GM23338 (cell line): ENCODE measurements at regions not wholly inside any gene's neighbourhood (a gene's known extent, or its start where the extent isn't known, plus 50 kb on each side); places are given as distances from the start of the nearest gene placed in this dataset.

Experiments used
- ATAC-seq: fragments of 200-7000 bp; cut with Tn5 transposase; 3 replicates; pipeline ENCODE4 v1.9.1; 2020
- DNase-seq: peaks from one replicate; pipeline ENCODE4 v3.0.0-alpha.2; 2015; ENCODE audit warnings: low spot score
- H2AFZ ChIP-seq: fragments of 200-600 bp; sonication (generic); 2 replicates; pipeline ENCODE4 v1.8.0; 2016; ENCODE audit warnings: antibody characterized with exemption, mild to moderate bottlenecking, moderate library complexity
- H3F3A ChIP-seq: fragments of 200-600 bp; sonication (generic); replicated peaks from 2 replicates; pipeline ENCODE4 v1.8.0; 2017; ENCODE audit warnings: antibody characterized with exemption, mixed run types, low read depth
- H3K27ac ChIP-seq: fragments of 200-600 bp; sonication (generic); 2 replicates; pipeline ENCODE4 v1.6.1; 2016; ENCODE audit warnings: low read depth
- H3K27me3 ChIP-seq: fragments of 200-600 bp; sonication (generic); 2 replicates; pipeline ENCODE4 v1.8.0; 2016; ENCODE audit warnings: mild to moderate bottlenecking, mixed run types, moderate library complexity; ENCODE audit not compliant: insufficient read depth
- H3K36me3 ChIP-seq: fragments of 200-600 bp; sonication (generic); 2 replicates; pipeline ENCODE4 v1.8.0; 2016; ENCODE audit warnings: mild to moderate bottlenecking; ENCODE audit not compliant: insufficient read depth
- H3K4me1 ChIP-seq: fragments of 200-600 bp; sonication (generic); 2 replicates; pipeline ENCODE4 v1.8.0; 2016; ENCODE audit warnings: mild to moderate bottlenecking, moderate library complexity; ENCODE audit not compliant: insufficient read depth
- H3K4me2 ChIP-seq: fragments of 200-600 bp; sonication (generic); 2 replicates; pipeline ENCODE4 v1.7.1; 2017; ENCODE audit warnings: mixed run types
- H3K4me3 ChIP-seq: fragments of 200-600 bp; sonication (generic); 2 replicates; pipeline ENCODE4 v1.6.1; 2016; ENCODE audit warnings: mixed run types
- H3K79me2 ChIP-seq: fragments of 200-600 bp; sonication (generic); replicated peaks from 2 replicates; pipeline ENCODE4 v1.8.0; 2017; ENCODE audit warnings: mild to moderate bottlenecking; ENCODE audit not compliant: insufficient read depth
- H3K9me2 ChIP-seq: fragments of 200-600 bp; sonication (generic); 2 replicates; pipeline ENCODE4 v1.8.0; 2017; ENCODE audit not compliant: insufficient read depth
- H4K20me1 ChIP-seq: fragments of 200-600 bp; sonication (generic); replicated peaks from 2 replicates; pipeline ENCODE4 v1.8.0; 2017; ENCODE audit warnings: mild to moderate bottlenecking; ENCODE audit not compliant: insufficient read depth
- H3K27ac Mint-ChIP-seq: 2 replicates; pipeline ENCODE4 v1.8.0; 2020; ENCODE audit warnings: inconsistent platforms, mild to moderate bottlenecking, moderate library complexity, mixed read lengths
- H3K27me3 Mint-ChIP-seq: 3 replicates; pipeline ENCODE4 v1.8.0; 2022; ENCODE audit warnings: low read depth, mild to moderate bottlenecking, moderate library complexity, mixed read lengths, inconsistent platforms; ENCODE audit not compliant: insufficient read depth, poor library complexity
- H3K36me3 Mint-ChIP-seq: 3 replicates; pipeline ENCODE4 v1.8.0; 2021; ENCODE audit warnings: low read depth, mild to moderate bottlenecking, inconsistent platforms, moderate library complexity, mixed read lengths
- H3K4me1 Mint-ChIP-seq: 3 replicates; pipeline ENCODE4 v1.8.0; 2020; ENCODE audit warnings: mild to moderate bottlenecking, inconsistent platforms, mixed read lengths
- H3K4me3 Mint-ChIP-seq: 3 replicates; pipeline ENCODE4 v1.8.0; 2021; ENCODE audit warnings: moderate library complexity, mild to moderate bottlenecking, inconsistent platforms, mixed read lengths
- H3K9me3 Mint-ChIP-seq: 3 replicates; pipeline ENCODE4 v1.8.0; 2020; ENCODE audit warnings: moderate library complexity, mild to moderate bottlenecking, inconsistent platforms, mixed read lengths
- CREB1 ChIP-seq: fragments of 250-450 bp; sonication (Bioruptor Pico); IDR thresholded peaks from 2 replicates; pipeline ENCODE4 v1.5.0; 2020; ENCODE audit warnings: low read depth, mild to moderate bottlenecking, moderate library complexity
- EZH2 ChIP-seq: fragments of 200-600 bp; sonication (generic); IDR thresholded peaks from one replicate; pipeline ENCODE4 v1.8.0; 2017; ENCODE audit warnings: antibody characterized with exemption, mild to moderate bottlenecking, low read depth; ENCODE audit not compliant: unreplicated experiment
- POLR2AphosphoS5 ChIP-seq: IDR thresholded peaks from 2 replicates; pipeline ENCODE4 v1.6.1; 2016; ENCODE audit warnings: antibody characterized with exemption, low read depth
- ZNF114 ChIP-seq: fragments of 250-450 bp; sonication (Bioruptor Pico); IDR thresholded peaks from 2 replicates; pipeline ENCODE4 v1.5.0; 2020; ENCODE audit warnings: mild to moderate bottlenecking, moderate library complexity
- ZNF331 ChIP-seq: fragments of 250-450 bp; sonication (Bioruptor Pico); IDR thresholded peaks from 2 replicates; pipeline ENCODE4 v1.5.0; 2020; ENCODE audit warnings: low read depth, mild to moderate bottlenecking, moderate library complexity
- TF ChIP-seq, protein P1 (sequence below): IDR thresholded peaks from one replicate; pipeline ENCODE4 v1.6.1; 2018; ENCODE audit warnings: antibody characterized with exemption; ENCODE audit not compliant: unreplicated experiment
- TF ChIP-seq, protein P2 (sequence below), 2 experiments: fragments of 200-600 bp in 1 of 2; sonication (generic) in 1 of 2; conservative IDR thresholded peaks; 2 replicates each; pipeline versions ENCODE4 v1.5.1 to v1.6.1; 2016 to 2017; ENCODE audit warnings: antibody characterized with exemption in 2 of 2, low read depth in 2 of 2, mild to moderate bottlenecking in 2 of 2, moderate library complexity in 1 of 2
- TF ChIP-seq, protein P3 (sequence below): IDR thresholded peaks from 2 replicates; pipeline ENCODE4 v1.6.1; 2016; ENCODE audit warnings: antibody characterized with exemption
- TF ChIP-seq, protein P4 (sequence below): fragments of 250-450 bp; sonication (Bioruptor Pico); IDR thresholded peaks from 2 replicates; pipeline ENCODE4 v1.5.0; 2020; ENCODE audit warnings: mild to moderate bottlenecking, moderate library complexity

DNA sequence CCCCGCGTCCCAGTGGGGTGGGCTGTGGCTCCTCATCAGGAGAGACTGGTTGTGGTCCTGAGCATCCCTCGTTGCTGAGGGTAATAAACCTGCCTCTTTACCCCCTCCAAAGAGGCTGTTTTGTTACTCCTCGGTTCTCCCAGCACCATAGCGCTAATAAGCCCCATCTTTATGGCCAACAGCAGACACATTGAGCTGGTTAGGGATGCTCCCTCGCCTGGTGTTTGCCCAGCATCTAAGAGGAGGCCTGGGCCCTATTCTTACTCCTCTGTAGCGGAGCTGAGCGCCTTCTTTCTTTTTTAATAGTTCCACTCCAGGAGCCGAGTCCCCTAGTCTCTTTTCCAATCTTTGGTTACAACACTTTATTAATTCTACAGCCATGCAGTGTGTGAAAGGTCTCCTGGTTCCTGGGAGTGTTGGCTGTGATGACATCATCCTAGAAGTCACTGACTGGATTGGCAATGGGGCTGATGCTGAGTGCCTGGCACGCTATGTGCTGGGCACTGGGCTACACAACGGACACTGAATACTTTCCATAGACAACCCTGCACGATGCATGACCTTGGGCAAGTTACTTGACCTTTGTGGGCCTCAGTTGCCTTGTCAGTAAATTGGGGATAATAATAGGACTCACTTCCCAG lies 50.6 kb upstream of the CCDC167 start (continued):
- TF ChIP-seq, protein P1, sequence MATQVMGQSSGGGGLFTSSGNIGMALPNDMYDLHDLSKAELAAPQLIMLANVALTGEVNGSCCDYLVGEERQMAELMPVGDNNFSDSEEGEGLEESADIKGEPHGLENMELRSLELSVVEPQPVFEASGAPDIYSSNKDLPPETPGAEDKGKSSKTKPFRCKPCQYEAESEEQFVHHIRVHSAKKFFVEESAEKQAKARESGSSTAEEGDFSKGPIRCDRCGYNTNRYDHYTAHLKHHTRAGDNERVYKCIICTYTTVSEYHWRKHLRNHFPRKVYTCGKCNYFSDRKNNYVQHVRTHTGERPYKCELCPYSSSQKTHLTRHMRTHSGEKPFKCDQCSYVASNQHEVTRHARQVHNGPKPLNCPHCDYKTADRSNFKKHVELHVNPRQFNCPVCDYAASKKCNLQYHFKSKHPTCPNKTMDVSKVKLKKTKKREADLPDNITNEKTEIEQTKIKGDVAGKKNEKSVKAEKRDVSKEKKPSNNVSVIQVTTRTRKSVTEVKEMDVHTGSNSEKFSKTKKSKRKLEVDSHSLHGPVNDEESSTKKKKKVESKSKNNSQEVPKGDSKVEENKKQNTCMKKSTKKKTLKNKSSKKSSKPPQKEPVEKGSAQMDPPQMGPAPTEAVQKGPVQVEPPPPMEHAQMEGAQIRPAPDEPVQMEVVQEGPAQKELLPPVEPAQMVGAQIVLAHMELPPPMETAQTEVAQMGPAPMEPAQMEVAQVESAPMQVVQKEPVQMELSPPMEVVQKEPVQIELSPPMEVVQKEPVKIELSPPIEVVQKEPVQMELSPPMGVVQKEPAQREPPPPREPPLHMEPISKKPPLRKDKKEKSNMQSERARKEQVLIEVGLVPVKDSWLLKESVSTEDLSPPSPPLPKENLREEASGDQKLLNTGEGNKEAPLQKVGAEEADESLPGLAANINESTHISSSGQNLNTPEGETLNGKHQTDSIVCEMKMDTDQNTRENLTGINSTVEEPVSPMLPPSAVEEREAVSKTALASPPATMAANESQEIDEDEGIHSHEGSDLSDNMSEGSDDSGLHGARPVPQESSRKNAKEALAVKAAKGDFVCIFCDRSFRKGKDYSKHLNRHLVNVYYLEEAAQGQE, result no peak
- TF ChIP-seq, protein P2, sequence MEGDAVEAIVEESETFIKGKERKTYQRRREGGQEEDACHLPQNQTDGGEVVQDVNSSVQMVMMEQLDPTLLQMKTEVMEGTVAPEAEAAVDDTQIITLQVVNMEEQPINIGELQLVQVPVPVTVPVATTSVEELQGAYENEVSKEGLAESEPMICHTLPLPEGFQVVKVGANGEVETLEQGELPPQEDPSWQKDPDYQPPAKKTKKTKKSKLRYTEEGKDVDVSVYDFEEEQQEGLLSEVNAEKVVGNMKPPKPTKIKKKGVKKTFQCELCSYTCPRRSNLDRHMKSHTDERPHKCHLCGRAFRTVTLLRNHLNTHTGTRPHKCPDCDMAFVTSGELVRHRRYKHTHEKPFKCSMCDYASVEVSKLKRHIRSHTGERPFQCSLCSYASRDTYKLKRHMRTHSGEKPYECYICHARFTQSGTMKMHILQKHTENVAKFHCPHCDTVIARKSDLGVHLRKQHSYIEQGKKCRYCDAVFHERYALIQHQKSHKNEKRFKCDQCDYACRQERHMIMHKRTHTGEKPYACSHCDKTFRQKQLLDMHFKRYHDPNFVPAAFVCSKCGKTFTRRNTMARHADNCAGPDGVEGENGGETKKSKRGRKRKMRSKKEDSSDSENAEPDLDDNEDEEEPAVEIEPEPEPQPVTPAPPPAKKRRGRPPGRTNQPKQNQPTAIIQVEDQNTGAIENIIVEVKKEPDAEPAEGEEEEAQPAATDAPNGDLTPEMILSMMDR (conservative IDR thresholded peaks at IDR 0.05; ENCODE audit: low read depth in 2 of 2), result no peak
- TF ChIP-seq ZNF114 (CRISPR knock-in tag) (no peak), EZH2 (no peak), POLR2AphosphoS5 (no peak), ZNF331 (CRISPR knock-in tag) (no peak), CREB1 (CRISPR knock-in tag) (no peak)
- TF ChIP-seq, protein P3, sequence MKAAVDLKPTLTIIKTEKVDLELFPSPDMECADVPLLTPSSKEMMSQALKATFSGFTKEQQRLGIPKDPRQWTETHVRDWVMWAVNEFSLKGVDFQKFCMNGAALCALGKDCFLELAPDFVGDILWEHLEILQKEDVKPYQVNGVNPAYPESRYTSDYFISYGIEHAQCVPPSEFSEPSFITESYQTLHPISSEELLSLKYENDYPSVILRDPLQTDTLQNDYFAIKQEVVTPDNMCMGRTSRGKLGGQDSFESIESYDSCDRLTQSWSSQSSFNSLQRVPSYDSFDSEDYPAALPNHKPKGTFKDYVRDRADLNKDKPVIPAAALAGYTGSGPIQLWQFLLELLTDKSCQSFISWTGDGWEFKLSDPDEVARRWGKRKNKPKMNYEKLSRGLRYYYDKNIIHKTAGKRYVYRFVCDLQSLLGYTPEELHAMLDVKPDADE, result no peak

DNA sequence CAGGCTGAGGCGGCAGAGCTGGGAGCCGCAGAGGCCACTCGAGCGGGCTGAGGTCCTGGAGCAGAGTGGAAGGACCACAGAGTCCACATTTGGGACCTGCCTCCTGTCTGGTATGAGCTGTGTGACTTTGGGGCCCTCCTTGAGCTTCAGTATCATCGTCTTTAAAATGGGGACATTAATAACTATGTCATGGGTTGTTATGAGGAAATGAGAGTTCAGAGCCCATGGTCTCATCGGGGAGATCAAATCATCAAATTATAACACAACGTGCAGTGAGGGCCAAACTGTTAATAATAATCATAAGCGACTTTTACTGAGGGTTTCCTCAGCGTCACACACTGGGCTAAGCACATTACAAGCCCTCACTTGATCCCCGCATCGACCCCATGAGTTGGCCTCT lies 49.9 kb upstream of the CCDC167 start:
- peaks cover 4% of the 10 kb centered on the region for H3K27me3 Mint-ChIP-seq
- TF ChIP-seq POLR2AphosphoS5, result no peak
- TF ChIP-seq, protein P4, sequence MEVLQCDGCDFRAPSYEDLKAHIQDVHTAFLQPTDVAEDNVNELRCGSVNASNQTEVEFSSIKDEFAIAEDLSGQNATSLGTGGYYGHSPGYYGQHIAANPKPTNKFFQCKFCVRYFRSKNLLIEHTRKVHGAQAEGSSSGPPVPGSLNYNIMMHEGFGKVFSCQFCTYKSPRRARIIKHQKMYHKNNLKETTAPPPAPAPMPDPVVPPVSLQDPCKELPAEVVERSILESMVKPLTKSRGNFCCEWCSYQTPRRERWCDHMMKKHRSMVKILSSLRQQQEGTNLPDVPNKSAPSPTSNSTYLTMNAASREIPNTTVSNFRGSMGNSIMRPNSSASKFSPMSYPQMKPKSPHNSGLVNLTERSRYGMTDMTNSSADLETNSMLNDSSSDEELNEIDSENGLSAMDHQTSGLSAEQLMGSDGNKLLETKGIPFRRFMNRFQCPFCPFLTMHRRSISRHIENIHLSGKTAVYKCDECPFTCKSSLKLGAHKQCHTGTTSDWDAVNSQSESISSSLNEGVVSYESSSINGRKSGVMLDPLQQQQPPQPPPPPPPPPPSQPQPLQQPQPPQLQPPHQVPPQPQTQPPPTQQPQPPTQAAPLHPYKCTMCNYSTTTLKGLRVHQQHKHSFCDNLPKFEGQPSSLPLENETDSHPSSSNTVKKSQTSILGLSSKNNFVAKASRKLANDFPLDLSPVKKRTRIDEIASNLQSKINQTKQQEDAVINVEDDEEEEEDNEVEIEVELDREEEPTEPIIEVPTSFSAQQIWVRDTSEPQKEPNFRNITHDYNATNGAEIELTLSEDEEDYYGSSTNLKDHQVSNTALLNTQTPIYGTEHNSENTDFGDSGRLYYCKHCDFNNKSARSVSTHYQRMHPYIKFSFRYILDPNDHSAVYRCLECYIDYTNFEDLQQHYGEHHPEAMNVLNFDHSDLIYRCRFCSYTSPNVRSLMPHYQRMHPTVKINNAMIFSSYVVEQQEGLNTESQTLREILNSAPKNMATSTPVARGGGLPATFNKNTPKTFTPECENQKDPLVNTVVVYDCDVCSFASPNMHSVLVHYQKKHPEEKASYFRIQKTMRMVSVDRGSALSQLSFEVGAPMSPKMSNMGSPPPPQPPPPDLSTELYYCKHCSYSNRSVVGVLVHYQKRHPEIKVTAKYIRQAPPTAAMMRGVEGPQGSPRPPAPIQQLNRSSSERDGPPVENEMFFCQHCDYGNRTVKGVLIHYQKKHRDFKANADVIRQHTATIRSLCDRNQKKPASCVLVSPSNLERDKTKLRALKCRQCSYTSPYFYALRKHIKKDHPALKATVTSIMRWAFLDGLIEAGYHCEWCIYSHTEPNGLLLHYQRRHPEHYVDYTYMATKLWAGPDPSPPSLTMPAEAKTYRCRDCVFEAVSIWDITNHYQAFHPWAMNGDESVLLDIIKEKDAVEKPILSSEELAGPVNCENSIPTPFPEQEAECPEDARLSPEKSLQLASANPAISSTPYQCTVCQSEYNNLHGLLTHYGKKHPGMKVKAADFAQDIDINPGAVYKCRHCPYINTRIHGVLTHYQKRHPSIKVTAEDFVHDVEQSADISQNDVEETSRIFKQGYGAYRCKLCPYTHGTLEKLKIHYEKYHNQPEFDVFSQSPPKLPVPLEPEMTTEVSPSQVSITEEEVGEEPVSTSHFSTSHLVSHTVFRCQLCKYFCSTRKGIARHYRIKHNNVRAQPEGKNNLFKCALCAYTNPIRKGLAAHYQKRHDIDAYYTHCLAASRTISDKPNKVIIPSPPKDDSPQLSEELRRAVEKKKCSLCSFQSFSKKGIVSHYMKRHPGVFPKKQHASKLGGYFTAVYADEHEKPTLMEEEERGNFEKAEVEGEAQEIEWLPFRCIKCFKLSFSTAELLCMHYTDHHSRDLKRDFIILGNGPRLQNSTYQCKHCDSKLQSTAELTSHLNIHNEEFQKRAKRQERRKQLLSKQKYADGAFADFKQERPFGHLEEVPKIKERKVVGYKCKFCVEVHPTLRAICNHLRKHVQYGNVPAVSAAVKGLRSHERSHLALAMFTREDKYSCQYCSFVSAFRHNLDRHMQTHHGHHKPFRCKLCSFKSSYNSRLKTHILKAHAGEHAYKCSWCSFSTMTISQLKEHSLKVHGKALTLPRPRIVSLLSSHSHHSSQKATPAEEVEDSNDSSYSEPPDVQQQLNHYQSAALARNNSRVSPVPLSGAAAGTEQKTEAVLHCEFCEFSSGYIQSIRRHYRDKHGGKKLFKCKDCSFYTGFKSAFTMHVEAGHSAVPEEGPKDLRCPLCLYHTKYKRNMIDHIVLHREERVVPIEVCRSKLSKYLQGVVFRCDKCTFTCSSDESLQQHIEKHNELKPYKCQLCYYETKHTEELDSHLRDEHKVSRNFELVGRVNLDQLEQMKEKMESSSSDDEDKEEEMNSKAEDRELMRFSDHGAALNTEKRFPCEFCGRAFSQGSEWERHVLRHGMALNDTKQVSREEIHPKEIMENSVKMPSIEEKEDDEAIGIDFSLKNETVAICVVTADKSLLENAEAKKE (CRISPR knock-in tag), result no peak
- TF ChIP-seq, protein P2 (conservative IDR thresholded peaks at IDR 0.05; ENCODE audit: low read depth in 2 of 2), result no peak
- no peak for TF ChIP-seq ZNF331 (CRISPR knock-in tag)

More for the DNA sequence above, 49.9 kb upstream of the CCDC167 start:
- H3K9me2 ChIP-seq, result no peaks in the 10 kb centered on the region
- ATAC-seq (no peak), DNase-seq (no peak)
- no peaks in the 10 kb centered on the region for H3K36me3 ChIP-seq
- H4K20me1 ChIP-seq, result no peaks in the 10 kb centered on the region
- no peak overlapping the region for H3K27ac ChIP-seq
- no peaks in the 10 kb centered on the region for H3F3A ChIP-seq
- no peak overlapping the region for H3K4me3 ChIP-seq
- no peak overlapping the region for H2AFZ ChIP-seq
- H3K36me3 Mint-ChIP-seq, result no peaks in the 10 kb centered on the region
- H3K4me3 Mint-ChIP-seq, result no peak overlapping the region
- no peaks in the 10 kb centered on the region for H3K79me2 ChIP-seq
- H3K4me1 Mint-ChIP-seq, result peaks cover 11% of the 10 kb centered on the region
- no peaks in the 10 kb centered on the region for H3K27me3 ChIP-seq
- no peaks in the 10 kb centered on the region; the same call in 1 of the 2 replicates for H3K4me1 ChIP-seq
- H3K4me2 ChIP-seq, result no peak overlapping the region
- H3K27ac Mint-ChIP-seq, result no peak overlapping the region
- H3K9me3 Mint-ChIP-seq, result no peaks in the 10 kb centered on the region
